Neural cell (in vitro differentiated cells): ENCODE measurements at regions not wholly inside any gene's neighbourhood (a gene's known extent, or its start where the extent isn't known, plus 50 kb on each side); places are given as distances from the start of the nearest gene placed in this dataset.

Experiments
- H2AFZ ChIP-seq: fragments of 200-600, 300-800 bp; sonication (generic), shearing (Covaris generic); 2 replicates; pipeline ENCODE4 v1.6.0; 2014; ENCODE audit warnings: low read depth, mild to moderate bottlenecking, antibody characterized with exemption, low read length, moderate library complexity
- H3F3A ChIP-seq: fragments of 200-600 bp; shearing (Covaris generic); 2 replicates; pipeline ENCODE4 v1.6.1; 2016; ENCODE audit warnings: mild to moderate bottlenecking, moderate library complexity, mixed read lengths, antibody characterized with exemption, low read length; ENCODE audit not compliant: insufficient read depth, poor library complexity, severe bottlenecking
- H3K27ac ChIP-seq: fragments of 200-600, 300-800 bp; sonication (generic), shearing (Covaris generic); 2 replicates; pipeline ENCODE4 v1.5.1; 2014; ENCODE audit warnings: mild to moderate bottlenecking, low read length, moderate library complexity
- H3K27me3 ChIP-seq: fragments of 300-800, 200-600 bp; sonication (generic), shearing (Covaris generic); 2 replicates; pipeline ENCODE4 v1.6.0; 2014; ENCODE audit warnings: mild to moderate bottlenecking, low read depth, low read length, moderate library complexity; ENCODE audit not compliant: insufficient read depth
- H3K36me3 ChIP-seq: fragments of 300-800, 200-600 bp; sonication (generic), shearing (Covaris generic); 2 replicates; pipeline ENCODE4 v1.5.1; 2014; ENCODE audit warnings: mild to moderate bottlenecking, antibody characterized with exemption, low read length, moderate library complexity; ENCODE audit not compliant: insufficient read depth
- H3K4me2 ChIP-seq: fragments of 300-800, 200-600 bp; sonication (generic), shearing (Covaris generic); 2 replicates; pipeline ENCODE4 v1.6.0; 2014; ENCODE audit warnings: mild to moderate bottlenecking, low read length
- H3K4me3 ChIP-seq: fragments of 300-800, 200-600 bp; sonication (generic), shearing (Covaris generic); 2 replicates; pipeline ENCODE4 v1.5.1; 2014; ENCODE audit warnings: mild to moderate bottlenecking, low read length, moderate library complexity
- H3K79me2 ChIP-seq: fragments of 200-600 bp; shearing (Covaris generic); replicated peaks from 2 replicates; pipeline ENCODE4 v1.6.0; 2014; ENCODE audit warnings: mild to moderate bottlenecking, low read length, moderate library complexity; ENCODE audit not compliant: insufficient read depth
- H3K9ac ChIP-seq: fragments of 300-800, 200-600 bp; sonication (generic), shearing (Covaris generic); 2 replicates; pipeline ENCODE4 v1.6.1; 2016; ENCODE audit warnings: mild to moderate bottlenecking, low read length, mixed read lengths
- H3K9me2 ChIP-seq: fragments of 200-600 bp; shearing (Covaris generic); 2 replicates; pipeline ENCODE4 v1.6.1; 2016; ENCODE audit warnings: mild to moderate bottlenecking, low read length, mixed read lengths; ENCODE audit not compliant: insufficient read depth
- H3K9me3 ChIP-seq: fragments of 200-600, 300-800 bp; sonication (generic), shearing (Covaris generic); 2 replicates; pipeline ENCODE4 v1.6.1; 2016; ENCODE audit warnings: mild to moderate bottlenecking, mixed run types, low read length, moderate library complexity, mixed read lengths
- H4K20me1 ChIP-seq: fragments of 200-600 bp; shearing (Covaris generic); 2 replicates; pipeline ENCODE4 v1.6.1; 2016; ENCODE audit warnings: mild to moderate bottlenecking, mixed run types; ENCODE audit not compliant: insufficient read depth
- CTCF ChIP-seq: fragments of 450-650 bp; IDR thresholded peaks from 2 replicates; pipeline ENCODE4 v1.5.1; 2014; ENCODE audit warnings: antibody characterized with exemption, mild to moderate bottlenecking, moderate library complexity; ENCODE audit not compliant: poor library complexity, severe bottlenecking
- EP300 ChIP-seq: fragments of 450-650 bp; conservative IDR thresholded peaks from 2 replicates; pipeline ENCODE4 v1.6.1; 2014; ENCODE audit warnings: antibody characterized with exemption, mild to moderate bottlenecking, moderate library complexity; ENCODE audit not compliant: poor library complexity, severe bottlenecking
- EZH2 ChIP-seq: fragments of 200-600, 300-800 bp; shearing (Covaris generic), sonication (generic); IDR thresholded peaks from 2 replicates; pipeline ENCODE4 v1.6.1; 2014; ENCODE audit warnings: antibody characterized with exemption, low read length, borderline replicate concordance, mild to moderate bottlenecking; ENCODE audit not compliant: insufficient read depth, poor library complexity, severe bottlenecking
- MXI1 ChIP-seq: fragments of 450-650 bp; conservative IDR thresholded peaks from 2 replicates; pipeline ENCODE4 v1.6.1; 2014; ENCODE audit warnings: antibody characterized with exemption, mild to moderate bottlenecking; ENCODE audit not compliant: poor library complexity, severe bottlenecking
- POLR2AphosphoS5 ChIP-seq: IDR thresholded peaks from 2 replicates; pipeline ENCODE4 v1.6.1; 2012
- RAD21 ChIP-seq: fragments of 450-650 bp; conservative IDR thresholded peaks from 2 replicates; pipeline ENCODE4 v1.6.1; 2014; ENCODE audit warnings: antibody characterized with exemption, mild to moderate bottlenecking, moderate library complexity
- REST ChIP-seq: IDR thresholded peaks from 2 replicates; pipeline ENCODE4 v1.6.1; 2012; ENCODE audit warnings: borderline replicate concordance
- SMC3 ChIP-seq: fragments of 450-650 bp; conservative IDR thresholded peaks from 2 replicates; pipeline ENCODE4 v1.6.1; 2014; ENCODE audit warnings: antibody characterized with exemption, mild to moderate bottlenecking, moderate library complexity; ENCODE audit not compliant: poor library complexity
- TAF1 ChIP-seq: IDR thresholded peaks from 2 replicates; pipeline ENCODE4 v1.6.1; 2012; ENCODE audit warnings: low read depth

GRCh38 chr16:85992359-85992758, 93.4 kb downstream of the IRF8 start:
- Histone ChIP-seq H4K20me1 (no peaks in the 10 kb centered on the region), H3K27me3 (no peaks in the 10 kb centered on the region), H3K9me2 (no peaks in the 10 kb centered on the region), H3K36me3 (no peaks in the 10 kb centered on the region), H3K9me3 (no peaks in the 10 kb centered on the region), H3K9ac (no peak overlapping the region), H3K4me2 (no peak overlapping the region), H2AFZ (no peak overlapping the region), H3F3A (no peaks in the 10 kb centered on the region), H3K4me3 (no peak overlapping the region), H3K79me2 (no peaks in the 10 kb centered on the region), H3K27ac (no peak overlapping the region)
- no peak for TF ChIP-seq CTCF
- no peak for TF ChIP-seq EP300
- TF ChIP-seq REST, result no peak
- no peak for TF ChIP-seq EZH2
- no peak for TF ChIP-seq MXI1
- no peak for TF ChIP-seq POLR2AphosphoS5
- TF ChIP-seq SMC3, result no peak
- TF ChIP-seq TAF1, result no peak
- no peak for TF ChIP-seq RAD21

GRCh38 chr16:85992779-85993178, 93.8 kb downstream of the IRF8 start:
- Histone ChIP-seq H3K27ac (no peak overlapping the region), H4K20me1 (no peaks in the 10 kb centered on the region), H2AFZ (no peak overlapping the region), H3F3A (no peaks in the 10 kb centered on the region), H3K9me3 (no peaks in the 10 kb centered on the region), H3K9ac (no peak overlapping the region), H3K4me3 (no peak overlapping the region), H3K36me3 (no peaks in the 10 kb centered on the region), H3K4me2 (no peak overlapping the region), H3K79me2 (no peaks in the 10 kb centered on the region), H3K9me2 (no peaks in the 10 kb centered on the region), H3K27me3 (no peaks in the 10 kb centered on the region)
- TF ChIP-seq RAD21, result no peak
- TF ChIP-seq POLR2AphosphoS5, result no peak
- no peak for TF ChIP-seq TAF1
- no peak for TF ChIP-seq CTCF
- TF ChIP-seq MXI1, result no peak
- no peak for TF ChIP-seq REST
- no peak for TF ChIP-seq SMC3
- no peak for TF ChIP-seq EZH2
- no peak for TF ChIP-seq EP300
